ENCODE measurements at regions not wholly inside any gene's neighbourhood (a gene's known extent, or its start where the extent isn't known, plus 50 kb on each side); places are given as distances from the start of the nearest gene placed in this dataset.

DNA sequence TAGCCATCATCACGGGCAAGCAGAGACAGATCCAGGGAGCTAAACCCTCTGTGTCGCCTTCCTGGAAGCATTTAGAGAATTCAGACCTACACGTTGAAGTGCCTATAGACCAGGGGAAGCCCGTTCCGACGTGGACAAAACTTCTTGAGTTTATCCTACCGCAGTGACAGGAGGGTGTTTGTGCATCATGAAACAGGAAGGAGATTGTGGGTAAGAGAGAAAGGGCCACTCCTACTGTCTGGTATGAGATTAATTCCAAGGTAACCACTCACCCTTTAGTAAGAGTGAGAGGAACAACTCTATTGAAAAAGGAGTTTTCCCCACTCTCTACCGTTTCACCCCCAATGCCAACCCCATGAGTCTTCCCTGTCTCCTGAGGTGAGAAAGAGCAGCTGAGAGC is 133.7 kb downstream of the TFAP2C start:
- Histone ChIP-seq H3K27ac (ENCODE audit: low read depth in 2 of 2, low read length in 2 of 2) (no peak overlapping the region), H3K9me3 (ENCODE audit: control insufficient read depth in 2 of 2, low read length in 2 of 2) (no peaks in the 10 kb centered on the region), H3K4me1 (ENCODE audit: control insufficient read depth in 2 of 2, insufficient read depth in 2 of 2, low read length in 2 of 2) (no peaks in the 10 kb centered on the region), H3K27me3 (ENCODE audit: control insufficient read depth in 2 of 2, insufficient read depth in 2 of 2, low read length in 2 of 2) (no peaks in the 10 kb centered on the region), H3K4me3 (ENCODE audit: low read length in 2 of 2) (no peak overlapping the region), H3K9ac (ENCODE audit: low read depth in 1 of 2, low read length in 2 of 2) (no peak overlapping the region), H3K36me3 (ENCODE audit: control insufficient read depth in 2 of 2, insufficient read depth in 2 of 2, low read length in 2 of 2) (no peaks in the 10 kb centered on the region)

- H3K4me1 ChIP-seq (ENCODE audit: control insufficient read depth in 2 of 2, insufficient read depth in 2 of 2, low read length in 2 of 2) = no peaks in the 10 kb centered on the region
- H3K27me3 ChIP-seq (ENCODE audit: control insufficient read depth in 2 of 2, insufficient read depth in 2 of 2, low read length in 2 of 2) = no peaks in the 10 kb centered on the region
- no peaks in the 10 kb centered on the region for H3K36me3 ChIP-seq (ENCODE audit: control insufficient read depth in 2 of 2, insufficient read depth in 2 of 2, low read length in 2 of 2)
- H3K27ac ChIP-seq (ENCODE audit: low read depth in 2 of 2, low read length in 2 of 2) = no peak overlapping the region
- no peaks in the 10 kb centered on the region for H3K9me3 ChIP-seq (ENCODE audit: control insufficient read depth in 2 of 2, low read length in 2 of 2)
- H3K9ac ChIP-seq (ENCODE audit: low read depth in 1 of 2, low read length in 2 of 2) = no peak overlapping the region
- H3K4me3 ChIP-seq (ENCODE audit: low read length in 2 of 2) = no peak overlapping the region
Observed at GRCh38 chr20:56764671-56765070, 135.6 kb downstream of the TFAP2C start.

DNA sequence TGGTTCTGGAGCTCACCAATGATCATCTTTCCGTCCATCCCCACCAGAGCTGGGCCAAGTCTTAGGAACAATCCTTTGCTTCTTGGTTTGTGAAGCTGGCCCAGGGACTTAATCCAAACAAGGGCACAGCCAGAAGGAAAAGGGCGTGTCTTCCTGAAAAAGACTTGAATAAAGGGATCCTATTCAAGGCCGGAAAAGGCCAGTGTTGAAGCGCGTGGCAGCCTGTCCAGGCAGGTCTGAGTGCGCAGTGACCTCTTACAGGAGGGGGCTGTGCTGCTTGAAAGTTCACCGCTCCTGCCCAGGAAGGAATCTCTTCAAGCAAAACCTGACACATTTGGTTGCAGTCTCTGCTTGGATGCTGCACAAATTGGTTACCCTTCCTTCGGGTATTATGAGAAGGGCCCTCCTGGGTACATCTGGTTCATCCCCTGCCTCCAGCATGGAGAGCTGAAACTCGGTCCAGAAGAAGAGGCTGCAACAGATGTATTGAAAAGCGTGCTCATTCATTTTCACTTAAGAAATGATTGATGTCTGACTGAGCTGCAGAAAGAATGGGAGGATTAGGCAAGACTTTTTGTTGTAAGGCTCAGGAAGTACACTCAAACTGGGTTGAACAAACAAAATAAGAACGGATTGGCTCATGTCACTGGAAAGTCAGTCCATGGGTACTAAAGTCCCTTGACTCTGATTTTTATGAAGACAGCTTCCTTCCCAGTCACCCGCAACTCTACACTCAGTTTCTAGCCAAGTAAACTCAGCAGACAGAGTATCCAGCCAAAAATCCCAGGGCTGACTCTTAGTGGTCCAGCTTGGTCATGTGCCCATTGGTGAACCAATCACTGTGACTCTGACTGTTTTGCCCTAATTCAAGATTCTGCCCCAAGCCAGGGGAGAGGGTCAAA is 136.3 kb downstream of the TFAP2C start:
- no peaks in the 10 kb centered on the region for H3K4me1 ChIP-seq (ENCODE audit: control insufficient read depth in 2 of 2, insufficient read depth in 2 of 2, low read length in 2 of 2)
- H3K27me3 ChIP-seq (ENCODE audit: control insufficient read depth in 2 of 2, insufficient read depth in 2 of 2, low read length in 2 of 2) = no peaks in the 10 kb centered on the region
- H3K4me3 ChIP-seq (ENCODE audit: low read length in 2 of 2) = no peak overlapping the region
- no peak overlapping the region for H3K9ac ChIP-seq (ENCODE audit: low read depth in 1 of 2, low read length in 2 of 2)
- H3K36me3 ChIP-seq (ENCODE audit: control insufficient read depth in 2 of 2, insufficient read depth in 2 of 2, low read length in 2 of 2) = no peaks in the 10 kb centered on the region
- H3K9me3 ChIP-seq (ENCODE audit: control insufficient read depth in 2 of 2, low read length in 2 of 2) = no peaks in the 10 kb centered on the region
- H3K27ac ChIP-seq (ENCODE audit: low read depth in 2 of 2, low read length in 2 of 2) = no peak overlapping the region

DNA sequence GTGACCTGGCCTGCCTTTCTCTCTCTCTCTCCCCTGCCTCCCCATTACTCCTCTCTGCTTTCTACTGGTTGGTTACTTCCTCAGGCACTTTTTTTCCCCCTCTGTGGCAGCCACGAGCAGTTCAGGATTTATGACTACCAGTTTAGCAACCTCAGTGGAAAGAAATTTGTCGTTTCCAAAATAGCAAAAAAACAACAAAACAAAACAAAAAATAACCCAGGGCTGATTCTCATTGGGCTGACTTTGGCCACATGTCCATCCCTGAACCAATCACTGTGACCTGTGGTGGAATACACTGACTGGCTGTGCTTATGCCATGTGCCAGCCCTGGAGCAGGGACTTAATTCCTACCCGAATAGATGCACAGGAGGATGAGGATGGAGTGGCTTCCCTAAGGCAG is 137.4 kb downstream of the TFAP2C start:
- Histone ChIP-seq H3K4me3 (ENCODE audit: low read length in 2 of 2) (no peak overlapping the region), H3K27ac (ENCODE audit: low read depth in 2 of 2, low read length in 2 of 2) (no peak overlapping the region), H3K27me3 (ENCODE audit: control insufficient read depth in 2 of 2, insufficient read depth in 2 of 2, low read length in 2 of 2) (no peaks in the 10 kb centered on the region), H3K9ac (ENCODE audit: low read depth in 1 of 2, low read length in 2 of 2) (no peak overlapping the region), H3K9me3 (ENCODE audit: control insufficient read depth in 2 of 2, low read length in 2 of 2) (no peaks in the 10 kb centered on the region), H3K36me3 (ENCODE audit: control insufficient read depth in 2 of 2, insufficient read depth in 2 of 2, low read length in 2 of 2) (no peaks in the 10 kb centered on the region), H3K4me1 (ENCODE audit: control insufficient read depth in 2 of 2, insufficient read depth in 2 of 2, low read length in 2 of 2) (no peaks in the 10 kb centered on the region)

GRCh38 chr20:56769921-56770600 is 141.0 kb downstream of the TFAP2C start:
- no peak overlapping the region for H3K4me3 ChIP-seq (ENCODE audit: low read length in 2 of 2)
- no peaks in the 10 kb centered on the region for H3K4me1 ChIP-seq (ENCODE audit: control insufficient read depth in 2 of 2, insufficient read depth in 2 of 2, low read length in 2 of 2)
- no peak overlapping the region for H3K27ac ChIP-seq (ENCODE audit: low read depth in 2 of 2, low read length in 2 of 2)
- H3K9me3 ChIP-seq (ENCODE audit: control insufficient read depth in 2 of 2, low read length in 2 of 2) = no peaks in the 10 kb centered on the region
- H3K36me3 ChIP-seq (ENCODE audit: control insufficient read depth in 2 of 2, insufficient read depth in 2 of 2, low read length in 2 of 2) = no peaks in the 10 kb centered on the region
- H3K27me3 ChIP-seq (ENCODE audit: control insufficient read depth in 2 of 2, insufficient read depth in 2 of 2, low read length in 2 of 2) = no peaks in the 10 kb centered on the region
- H3K9ac ChIP-seq (ENCODE audit: low read depth in 1 of 2, low read length in 2 of 2) = no peak overlapping the region

- H3K4me3 ChIP-seq (ENCODE audit: low read length in 2 of 2) = no peak overlapping the region
- no peaks in the 10 kb centered on the region for H3K36me3 ChIP-seq (ENCODE audit: control insufficient read depth in 2 of 2, insufficient read depth in 2 of 2, low read length in 2 of 2)
Observed at GRCh38 chr20:56773749-56774148, 144.6 kb downstream of the TFAP2C start.

DNA sequence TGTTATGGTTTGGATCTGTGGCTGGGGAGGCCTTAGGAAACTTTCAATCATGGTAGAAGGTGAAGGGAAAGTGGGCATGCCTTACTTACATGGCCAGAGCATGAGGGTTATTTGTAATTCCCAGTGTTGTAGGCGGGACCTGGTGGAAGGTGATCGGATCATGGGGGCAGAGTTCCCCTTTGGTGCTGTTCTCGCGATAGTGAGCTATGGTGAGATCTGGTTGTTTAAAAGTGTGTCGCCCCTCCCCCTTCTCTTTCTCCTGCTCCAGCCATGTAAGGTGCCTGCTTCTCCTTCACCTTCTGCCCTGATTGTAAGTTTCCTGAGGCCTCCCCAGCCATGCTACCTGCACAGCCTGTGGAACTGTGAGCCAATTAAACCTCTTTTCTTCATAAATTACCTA is 145.8 kb downstream of the TFAP2C start:
- no peaks in the 10 kb centered on the region for H3K9me3 ChIP-seq (ENCODE audit: control insufficient read depth in 2 of 2, low read length in 2 of 2)
- H3K27ac ChIP-seq (ENCODE audit: low read depth in 2 of 2, low read length in 2 of 2) = no peak overlapping the region
- H3K36me3 ChIP-seq (ENCODE audit: control insufficient read depth in 2 of 2, insufficient read depth in 2 of 2, low read length in 2 of 2) = no peaks in the 10 kb centered on the region
- H3K4me3 ChIP-seq (ENCODE audit: low read length in 2 of 2) = no peak overlapping the region
- no peak overlapping the region for H3K9ac ChIP-seq (ENCODE audit: low read depth in 1 of 2, low read length in 2 of 2)
- no peaks in the 10 kb centered on the region for H3K27me3 ChIP-seq (ENCODE audit: control insufficient read depth in 2 of 2, insufficient read depth in 2 of 2, low read length in 2 of 2)
- no peaks in the 10 kb centered on the region for H3K4me1 ChIP-seq (ENCODE audit: control insufficient read depth in 2 of 2, insufficient read depth in 2 of 2, low read length in 2 of 2)

More at GRCh38 chr20:56773749-56774148, 144.6 kb downstream of the TFAP2C start:
- H3K4me1 ChIP-seq (ENCODE audit: control insufficient read depth in 2 of 2, insufficient read depth in 2 of 2, low read length in 2 of 2) = no peaks in the 10 kb centered on the region
- no peak overlapping the region for H3K9ac ChIP-seq (ENCODE audit: low read depth in 1 of 2, low read length in 2 of 2)
- no peaks in the 10 kb centered on the region for H3K9me3 ChIP-seq (ENCODE audit: control insufficient read depth in 2 of 2, low read length in 2 of 2)
- H3K27ac ChIP-seq (ENCODE audit: low read depth in 2 of 2, low read length in 2 of 2) = no peak overlapping the region
- no peaks in the 10 kb centered on the region for H3K27me3 ChIP-seq (ENCODE audit: control insufficient read depth in 2 of 2, insufficient read depth in 2 of 2, low read length in 2 of 2)

- H3K36me3 ChIP-seq (ENCODE audit: control insufficient read depth in 2 of 2, insufficient read depth in 2 of 2, low read length in 2 of 2) = no peaks in the 10 kb centered on the region
Observed at GRCh38 chr20:56776345-56776744, 147.2 kb downstream of the TFAP2C start.

GRCh38 chr20:56778765-56779195 is 149.7 kb downstream of the TFAP2C start:
- Histone ChIP-seq H3K4me1 (ENCODE audit: control insufficient read depth in 2 of 2, insufficient read depth in 2 of 2, low read length in 2 of 2) (no peaks in the 10 kb centered on the region), H3K9ac (ENCODE audit: low read depth in 1 of 2, low read length in 2 of 2) (no peak overlapping the region), H3K27me3 (ENCODE audit: control insufficient read depth in 2 of 2, insufficient read depth in 2 of 2, low read length in 2 of 2) (no peaks in the 10 kb centered on the region), H3K36me3 (ENCODE audit: control insufficient read depth in 2 of 2, insufficient read depth in 2 of 2, low read length in 2 of 2) (no peaks in the 10 kb centered on the region), H3K9me3 (ENCODE audit: control insufficient read depth in 2 of 2, low read length in 2 of 2) (no peaks in the 10 kb centered on the region), H3K27ac (ENCODE audit: low read depth in 2 of 2, low read length in 2 of 2) (no peak overlapping the region), H3K4me3 (ENCODE audit: low read length in 2 of 2) (no peak overlapping the region)

More at GRCh38 chr20:56776345-56776744, 147.2 kb downstream of the TFAP2C start:
- H3K9me3 ChIP-seq (ENCODE audit: control insufficient read depth in 2 of 2, low read length in 2 of 2) = no peaks in the 10 kb centered on the region
- H3K27me3 ChIP-seq (ENCODE audit: control insufficient read depth in 2 of 2, insufficient read depth in 2 of 2, low read length in 2 of 2) = no peaks in the 10 kb centered on the region
- no peaks in the 10 kb centered on the region for H3K4me1 ChIP-seq (ENCODE audit: control insufficient read depth in 2 of 2, insufficient read depth in 2 of 2, low read length in 2 of 2)
- H3K4me3 ChIP-seq (ENCODE audit: low read length in 2 of 2) = no peak overlapping the region
- H3K9ac ChIP-seq (ENCODE audit: low read depth in 1 of 2, low read length in 2 of 2) = no peak overlapping the region
- H3K27ac ChIP-seq (ENCODE audit: low read depth in 2 of 2, low read length in 2 of 2) = no peak overlapping the region

GRCh38 chr20:56779452-56780143 is 150.5 kb downstream of the TFAP2C start:
- H3K4me1 ChIP-seq (ENCODE audit: control insufficient read depth in 2 of 2, insufficient read depth in 2 of 2, low read length in 2 of 2) = no peaks in the 10 kb centered on the region
- H3K27ac ChIP-seq (ENCODE audit: low read depth in 2 of 2, low read length in 2 of 2) = no peak overlapping the region
- no peak overlapping the region for H3K4me3 ChIP-seq (ENCODE audit: low read length in 2 of 2)
- no peaks in the 10 kb centered on the region for H3K9me3 ChIP-seq (ENCODE audit: control insufficient read depth in 2 of 2, low read length in 2 of 2)
- no peak overlapping the region for H3K9ac ChIP-seq (ENCODE audit: low read depth in 1 of 2, low read length in 2 of 2)
- H3K27me3 ChIP-seq (ENCODE audit: control insufficient read depth in 2 of 2, insufficient read depth in 2 of 2, low read length in 2 of 2) = no peaks in the 10 kb centered on the region
- H3K36me3 ChIP-seq (ENCODE audit: control insufficient read depth in 2 of 2, insufficient read depth in 2 of 2, low read length in 2 of 2) = no peaks in the 10 kb centered on the region

Measured in mucosa of rectum (tissue), 2 donors.